KMS-11 (cell line): ENCODE measurements at regions not wholly inside any gene's neighbourhood (a gene's known extent, or its start where the extent isn't known, plus 50 kb on each side); places are given as distances from the start of the nearest gene placed in this dataset.
"Not testable (repeated sequence)": the region's sequence is repeated elsewhere in the genome, so short reads cannot be mapped to it uniquely, and the experiment has no call there.

Experiments used
- H2AFZ ChIP-seq: fragments of 200-600 bp; sonication (generic); 2 replicates; pipeline ENCODE4 v1.6.1; 2016; ENCODE audit warnings: antibody characterized with exemption, mixed run types, low read depth
- H3K27ac ChIP-seq: fragments of 200-600 bp; sonication (generic); 2 replicates; pipeline ENCODE4 v1.6.1; 2016; ENCODE audit warnings: mild to moderate bottlenecking, mixed run types
- H3K27me3 ChIP-seq: fragments of 200-600 bp; sonication (generic); 2 replicates; pipeline ENCODE4 v1.6.1; 2017; ENCODE audit warnings: mild to moderate bottlenecking, low read depth, mixed run types, moderate library complexity; ENCODE audit not compliant: insufficient read depth
- H3K36me3 ChIP-seq: fragments of 200-600 bp; sonication (generic); 2 replicates; pipeline ENCODE4 v1.6.1; 2017; ENCODE audit warnings: mild to moderate bottlenecking, mixed run types; ENCODE audit not compliant: insufficient read depth
- H3K4me1 ChIP-seq: fragments of 200-600 bp; sonication (generic); 2 replicates; pipeline ENCODE4 v1.6.1; 2016; ENCODE audit warnings: mild to moderate bottlenecking, low read depth, mixed run types; ENCODE audit not compliant: poor library complexity, severe bottlenecking
- H3K4me2 ChIP-seq: fragments of 200-600 bp; sonication (generic); 2 replicates; pipeline ENCODE4 v1.7.0; 2016; ENCODE audit warnings: mild to moderate bottlenecking, mixed run types
- H3K4me3 ChIP-seq: fragments of 200-600 bp; sonication (generic); IDR thresholded peaks from 2 replicates; pipeline ENCODE4 v1.6.1; 2017; ENCODE audit warnings: low read depth, low read length, mixed read lengths; ENCODE audit not compliant: insufficient read depth
- H3K79me2 ChIP-seq: fragments of 200-600 bp; sonication (generic); 2 replicates; pipeline ENCODE4 v1.6.1; 2016; ENCODE audit warnings: low read depth, mixed run types; ENCODE audit not compliant: insufficient read depth
- H3K9ac ChIP-seq: fragments of 200-600 bp; sonication (generic); 2 replicates; pipeline ENCODE4 v1.6.1; 2016; ENCODE audit warnings: mild to moderate bottlenecking, mixed run types
- H4K20me1 ChIP-seq: fragments of 200-600 bp; sonication (generic); 2 replicates; pipeline ENCODE4 v1.6.1; 2016; ENCODE audit warnings: mild to moderate bottlenecking, mixed run types; ENCODE audit not compliant: insufficient read depth
- CTCF ChIP-seq: fragments of 200-600 bp; sonication (generic); conservative IDR thresholded peaks from 2 replicates; pipeline ENCODE4 v1.6.1; 2017; ENCODE audit warnings: low read depth, mild to moderate bottlenecking, antibody characterized with exemption, low read length, moderate library complexity, mixed read lengths

DNA sequence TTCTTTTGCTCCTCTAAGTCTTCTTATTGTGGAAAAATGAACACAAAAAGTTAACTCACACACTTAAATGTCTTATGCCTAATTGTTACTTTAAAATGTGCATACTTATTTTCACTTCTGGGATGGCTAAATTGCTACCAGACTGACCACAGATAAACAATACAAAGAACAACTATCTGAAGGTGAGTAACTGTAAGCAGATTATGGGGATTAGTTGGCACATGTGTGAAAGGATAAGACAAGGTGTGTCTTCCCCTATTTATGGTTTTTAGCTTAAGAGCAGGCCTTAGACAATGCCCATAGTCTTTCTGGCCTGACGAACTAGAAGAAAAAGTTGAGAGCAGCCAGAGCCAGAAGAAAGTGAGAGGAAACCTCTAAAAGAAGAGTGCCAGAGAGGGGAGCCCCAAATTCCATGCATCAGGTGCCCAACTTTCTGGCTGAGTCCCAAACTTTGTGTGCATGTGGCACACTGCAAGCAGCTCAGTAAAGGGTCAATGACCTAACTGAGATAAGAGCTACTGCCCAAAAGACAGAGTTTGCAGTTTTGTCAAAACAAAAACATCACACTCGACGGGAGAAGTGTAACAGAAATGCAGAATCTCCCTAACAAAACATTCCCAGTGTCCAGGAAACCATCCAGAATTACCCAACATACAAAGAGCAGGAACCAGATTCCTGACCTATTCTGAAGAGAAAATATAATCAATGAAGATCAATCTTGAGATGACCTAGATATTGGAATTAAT, 375.4 kb downstream of the KCNRG start:
- no peak overlapping the region for H3K4me3 ChIP-seq
- H3K79me2 ChIP-seq, result no peaks in the 10 kb centered on the region
- no peaks in the 10 kb centered on the region for H3K36me3 ChIP-seq
- H3K27me3 ChIP-seq, result no peaks in the 10 kb centered on the region
- TF ChIP-seq CTCF, result no peak
- no peak overlapping the region for H2AFZ ChIP-seq
- H3K27ac ChIP-seq, result no peak overlapping the region
- no peak overlapping the region for H3K4me2 ChIP-seq
- H3K4me1 ChIP-seq, result peaks cover 27% of the 10 kb centered on the region
- no peaks in the 10 kb centered on the region for H4K20me1 ChIP-seq
- no peak overlapping the region for H3K9ac ChIP-seq

GRCh38 chr13:50392977-50393376, 377.7 kb downstream of the KCNRG start:
- no peaks in the 10 kb centered on the region for H4K20me1 ChIP-seq
- no peaks in the 10 kb centered on the region for H3K36me3 ChIP-seq
- no peak overlapping the region for H3K4me3 ChIP-seq
- no peak overlapping the region for H3K27ac ChIP-seq
- H3K27me3 ChIP-seq, result no peaks in the 10 kb centered on the region
- TF ChIP-seq CTCF, result no peak
- peaks cover 7% of the 10 kb centered on the region for H3K4me1 ChIP-seq
- H3K79me2 ChIP-seq, result no peaks in the 10 kb centered on the region
- H3K4me2 ChIP-seq, result no peak overlapping the region
- no peak overlapping the region for H2AFZ ChIP-seq
- no peak overlapping the region for H3K9ac ChIP-seq

DNA sequence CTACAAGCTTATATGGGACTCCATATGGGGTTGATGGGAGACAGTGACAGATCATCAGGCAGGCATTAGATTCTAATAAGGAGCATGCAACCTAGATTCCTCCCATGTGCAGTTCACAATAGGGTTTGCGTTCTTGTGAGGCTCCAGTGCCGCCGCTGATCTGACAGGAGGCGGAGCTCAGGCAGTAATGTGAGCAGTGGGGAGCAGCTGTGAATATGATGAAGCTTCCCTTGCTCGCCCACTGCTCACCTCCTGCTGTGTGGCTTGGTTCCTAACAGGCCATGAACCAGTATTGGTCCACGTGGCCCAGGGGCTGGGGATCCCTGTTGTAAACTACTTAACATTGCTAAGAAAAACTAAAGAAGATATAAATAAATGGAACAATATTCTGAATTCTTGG, 378.4 kb downstream of the KCNRG start:
- no peak overlapping the region for H2AFZ ChIP-seq
- H3K36me3 ChIP-seq, result no peaks in the 10 kb centered on the region
- peaks cover under 1% of the 10 kb centered on the region for H3K4me1 ChIP-seq
- no peak overlapping the region for H3K9ac ChIP-seq
- no peaks in the 10 kb centered on the region for H3K79me2 ChIP-seq
- no peaks in the 10 kb centered on the region for H4K20me1 ChIP-seq
- no peak overlapping the region for H3K27ac ChIP-seq
- TF ChIP-seq CTCF, result no peak
- no peaks in the 10 kb centered on the region for H3K27me3 ChIP-seq
- no peak overlapping the region for H3K4me3 ChIP-seq
- no peak overlapping the region for H3K4me2 ChIP-seq

- H3K9ac ChIP-seq, result no peak overlapping the region
- no peak overlapping the region for H2AFZ ChIP-seq
- H4K20me1 ChIP-seq, result no peaks in the 10 kb centered on the region
- no peak for TF ChIP-seq CTCF
- H3K36me3 ChIP-seq, result no peaks in the 10 kb centered on the region
- no peak overlapping the region for H3K4me2 ChIP-seq
- no peaks in the 10 kb centered on the region for H3K4me1 ChIP-seq
- no peaks in the 10 kb centered on the region for H3K27me3 ChIP-seq
- no peak overlapping the region for H3K27ac ChIP-seq
- H3K4me3 ChIP-seq, result no peak overlapping the region
- H3K79me2 ChIP-seq, result no peaks in the 10 kb centered on the region
These were observed 380.8 kb downstream of the KCNRG start for GRCh38 chr13:50396001-50396400.

GRCh38 chr13:50396618-50397017, 381.4 kb downstream of the KCNRG start:
- not testable (repeated sequence) for H3K9ac ChIP-seq, H2AFZ ChIP-seq, H3K79me2 ChIP-seq, H3K4me2 ChIP-seq, H4K20me1 ChIP-seq, H3K27me3 ChIP-seq, H3K36me3 ChIP-seq, H3K4me3 ChIP-seq, H3K4me1 ChIP-seq, H3K27ac ChIP-seq
